Keratinocyte (primary cell): ENCODE measurements at regions not wholly inside any gene's neighbourhood (a gene's known extent, or its start where the extent isn't known, plus 50 kb on each side); places are given as distances from the start of the nearest gene placed in this dataset.
A peak's percentile ranks its signal among the peaks of the same experiment; 100 is the strongest.

ENCODE experiments used
- CTCF ChIP-seq, 3 experiments: IDR thresholded peaks in 1 of 3; conservative IDR thresholded peaks in 1 of 3; optimal IDR thresholded peaks in 1 of 3; 2 replicates in 2 of 3; 3 replicates in 1 of 3; pipeline versions ENCODE3 to v1.5.1; 2011; ENCODE audit warnings: low read length in 3 of 3, mild to moderate bottlenecking in 3 of 3, moderate library complexity in 2 of 3, control low read depth in 1 of 3, inconsistent platforms in 1 of 3; ENCODE audit not compliant: insufficient read depth in 2 of 3; ENCODE audit errors: extremely low read depth in 1 of 3
- EZH2 ChIP-seq: IDR thresholded peaks from one replicate; pipeline ENCODE4 v1.6.1; 2012; ENCODE audit warnings: inconsistent platforms, mild to moderate bottlenecking, low read length, moderate library complexity

GRCh38 chr16:27690608-27691007 lies 140.7 kb downstream of the KATNIP start:
- TF ChIP-seq CTCF (optimal IDR thresholded peaks at IDR 0.05 in 1 of 3, IDR thresholded peaks at IDR 0.05 in 1 of 3, conservative IDR thresholded peaks at IDR 0.05 in 1 of 3; ENCODE audit: extremely low read depth in 1 of 3, insufficient read depth in 2 of 3, low read length in 3 of 3) (peak; percentile 77 to 89 (median 82)), EZH2 (no peak)
